NCI-H1436 (cell line): ENCODE measurements at regions not wholly inside any gene's neighbourhood (a gene's known extent, or its start where the extent isn't known, plus 50 kb on each side); places are given as distances from the start of the nearest gene placed in this dataset.
"Not testable (repeated sequence)": the region's sequence is repeated elsewhere in the genome, so short reads cannot be mapped to it uniquely, and the experiment has no call there.

Experiments
- DNase-seq: peaks from one replicate; lab custom pipeline; 2025; lab: John Stamatoyannopoulos, UW

DNA sequence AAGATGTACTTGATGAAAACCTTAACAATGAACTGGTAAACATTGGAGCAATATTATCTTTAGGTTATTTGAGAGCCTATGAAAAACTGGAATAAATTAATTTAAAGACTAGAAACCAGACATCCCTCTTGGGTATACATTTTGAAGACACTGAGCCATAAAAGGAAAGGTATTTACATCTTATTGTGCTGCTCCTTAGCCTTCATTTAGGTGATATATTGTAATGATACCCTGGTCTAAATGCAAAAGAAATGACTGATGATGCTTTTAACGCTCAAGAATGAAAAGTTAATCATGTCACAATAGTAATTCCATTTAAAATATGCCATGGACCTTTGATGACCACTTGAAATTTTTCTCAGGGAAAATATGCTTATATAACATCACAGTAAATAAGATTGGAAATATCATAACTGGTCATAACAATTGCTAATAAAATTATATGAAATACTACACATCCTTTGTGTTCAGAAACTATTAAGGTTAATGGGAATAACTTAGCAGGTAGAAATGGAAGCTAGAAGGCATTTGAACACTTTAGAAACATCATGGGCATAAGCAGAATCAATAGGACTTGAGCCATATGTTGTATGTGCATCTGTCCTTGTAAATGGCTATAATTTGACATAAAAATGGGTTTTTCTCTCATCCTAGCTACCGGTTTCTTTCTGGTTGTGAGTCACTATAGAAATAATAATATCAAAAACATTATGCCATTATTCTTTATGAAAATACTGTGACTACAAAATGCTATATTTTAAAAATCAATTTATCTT, 979.7 kb downstream of the RAPGEF2 start:
- DNase-seq = no peak

DNA sequence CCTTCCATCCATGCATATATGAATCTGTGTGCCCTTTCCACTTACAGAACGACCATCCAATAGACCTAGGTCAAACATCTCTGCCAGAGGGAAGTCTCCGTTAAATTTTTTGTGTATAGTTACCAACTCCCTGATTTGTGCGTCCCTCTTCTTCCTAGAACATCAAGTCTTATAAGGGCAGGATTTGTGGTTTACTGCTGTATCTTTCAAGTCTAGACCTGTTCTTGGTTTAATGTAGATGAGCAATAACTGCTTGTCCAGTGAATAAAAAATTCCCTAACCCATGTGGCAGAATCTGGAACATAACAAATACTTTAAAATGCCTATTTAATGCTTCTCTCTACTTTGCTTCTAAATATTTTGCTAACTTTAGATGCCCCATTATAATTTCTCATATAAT, 988.8 kb downstream of the RAPGEF2 start:
- DNase-seq = no peak

DNA sequence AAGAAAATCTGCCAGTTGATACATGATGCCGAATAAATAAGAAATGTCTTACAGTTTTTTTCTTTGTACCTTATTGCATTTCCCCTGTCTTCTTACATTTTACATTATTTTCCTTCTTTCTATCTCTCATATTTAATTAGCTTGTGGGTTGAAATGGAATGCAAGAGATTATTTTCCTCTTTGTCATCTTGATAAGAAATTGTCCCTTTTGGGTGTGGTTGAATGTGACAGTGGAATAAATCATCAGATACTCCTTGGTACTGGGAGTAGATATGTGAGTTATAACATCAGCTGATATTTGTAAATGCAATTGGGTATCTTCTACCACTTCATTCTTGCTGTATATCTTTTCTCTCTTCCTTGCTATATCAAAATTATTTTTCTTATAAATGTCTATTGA, 997.4 kb downstream of the RAPGEF2 start:
- DNase-seq = no peak

DNA sequence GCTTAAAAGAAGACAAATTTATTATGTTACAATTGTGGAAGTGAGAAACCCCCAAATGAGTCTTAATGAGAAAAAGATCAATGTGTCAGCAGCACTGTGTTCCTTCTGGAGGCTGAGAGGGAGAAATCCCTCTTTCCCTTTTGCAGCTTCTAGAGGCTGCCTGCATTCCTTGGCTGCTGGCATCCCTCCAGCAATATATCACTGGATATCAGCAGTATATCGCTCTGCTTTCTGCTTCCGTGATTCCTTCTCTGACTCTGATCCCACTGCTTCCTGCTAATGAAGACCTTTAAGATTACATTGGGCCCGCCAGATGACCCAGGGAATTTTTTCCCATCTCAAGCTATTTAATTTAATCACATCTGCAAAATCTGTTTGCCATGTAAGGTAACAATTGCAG, 1008.0 kb downstream of the RAPGEF2 start:
- DNase-seq = no peak

DNA sequence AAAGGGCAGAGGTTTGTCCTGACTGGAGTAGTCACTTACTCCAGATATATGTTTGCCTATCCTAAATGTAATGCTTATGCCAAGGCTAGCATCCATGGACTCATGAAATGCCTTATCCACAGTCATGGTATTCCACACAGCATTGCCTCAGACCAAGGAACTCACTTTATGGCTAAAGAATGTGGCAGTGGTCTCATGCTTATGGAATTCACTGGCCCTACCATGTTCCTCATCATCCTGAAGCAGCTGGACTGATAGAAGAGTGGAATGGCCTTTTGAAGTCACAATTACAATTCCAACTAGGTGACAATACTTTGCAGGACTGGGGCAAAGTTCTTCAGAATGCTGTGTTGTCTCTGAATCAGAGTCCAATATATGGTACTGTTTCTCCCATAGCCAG, 1014.8 kb downstream of the RAPGEF2 start:
- no peak for DNase-seq

DNA sequence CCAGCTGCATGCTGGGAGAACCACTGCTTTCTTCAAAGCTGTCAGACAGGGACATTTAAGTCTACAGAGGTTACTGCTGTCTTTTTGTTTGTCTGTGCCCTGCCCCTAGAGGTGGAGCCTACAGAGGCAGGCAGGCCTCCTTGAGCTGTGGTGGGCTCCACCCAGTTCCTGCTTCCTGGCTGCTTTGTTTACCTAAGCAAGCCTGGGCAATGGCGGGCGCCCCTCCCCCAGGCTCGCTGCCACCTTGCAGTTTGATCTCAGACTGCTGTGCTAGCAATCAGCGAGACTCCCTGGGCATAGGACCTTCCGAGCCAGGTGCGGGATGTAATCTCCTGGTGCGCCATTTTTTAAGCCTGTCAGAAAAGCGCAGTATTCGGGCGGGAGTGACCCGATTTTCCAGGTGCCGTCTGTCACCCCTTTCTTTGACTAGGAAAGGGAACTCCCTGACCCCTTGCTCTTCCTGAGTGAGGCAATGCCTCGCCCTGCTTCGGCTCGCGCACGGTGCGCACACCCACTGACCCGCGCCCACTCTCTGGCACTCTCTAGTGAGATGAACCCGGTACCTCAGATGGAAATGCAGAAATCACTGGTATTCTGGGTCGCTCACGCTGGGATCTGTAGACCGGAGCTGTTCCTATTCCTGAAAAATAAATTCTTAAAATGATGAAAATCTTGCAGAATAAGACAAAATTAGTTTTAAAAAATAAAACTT, 1022.9 kb downstream of the RAPGEF2 start:
- not testable (repeated sequence) for DNase-seq

DNA sequence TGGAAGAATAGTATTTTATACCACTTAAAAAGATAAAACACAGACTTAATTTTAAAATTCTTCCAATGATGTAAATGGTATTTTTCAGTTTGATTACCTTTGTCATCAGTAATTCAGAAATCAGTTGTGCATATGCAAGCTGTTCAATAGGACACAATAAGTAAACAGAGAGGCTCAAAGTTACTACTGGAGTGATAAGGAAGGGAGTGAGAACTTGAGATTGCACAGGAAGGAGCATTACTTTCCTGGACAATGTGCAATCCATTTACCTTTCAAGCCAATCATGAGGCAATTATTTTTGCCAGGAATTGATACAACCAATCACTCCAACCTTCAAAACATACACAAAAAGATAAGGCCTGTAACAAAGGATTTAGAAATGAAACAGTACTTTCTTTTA, 1024.3 kb downstream of the RAPGEF2 start:
- DNase-seq = no peak

DNA sequence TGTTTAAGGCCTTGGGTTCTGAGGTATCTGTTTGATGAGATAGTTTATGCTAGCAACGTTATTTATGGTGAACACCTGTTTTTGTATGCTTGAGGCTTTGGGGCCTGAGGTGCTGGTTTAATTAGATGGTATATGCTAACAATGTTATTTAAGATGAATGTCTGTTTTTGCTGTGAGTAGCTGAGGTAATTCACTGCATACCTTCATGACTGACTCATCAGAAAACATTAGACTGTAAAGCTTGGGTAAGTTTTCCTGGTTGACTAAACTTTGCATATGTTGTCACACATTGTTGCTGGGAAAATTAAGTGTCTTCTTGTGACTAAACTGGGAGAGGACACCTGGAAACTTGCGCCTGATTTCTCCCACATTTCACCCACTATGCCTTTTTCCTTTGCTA, 1026.6 kb downstream of the RAPGEF2 start:
- DNase-seq = no peak

DNA sequence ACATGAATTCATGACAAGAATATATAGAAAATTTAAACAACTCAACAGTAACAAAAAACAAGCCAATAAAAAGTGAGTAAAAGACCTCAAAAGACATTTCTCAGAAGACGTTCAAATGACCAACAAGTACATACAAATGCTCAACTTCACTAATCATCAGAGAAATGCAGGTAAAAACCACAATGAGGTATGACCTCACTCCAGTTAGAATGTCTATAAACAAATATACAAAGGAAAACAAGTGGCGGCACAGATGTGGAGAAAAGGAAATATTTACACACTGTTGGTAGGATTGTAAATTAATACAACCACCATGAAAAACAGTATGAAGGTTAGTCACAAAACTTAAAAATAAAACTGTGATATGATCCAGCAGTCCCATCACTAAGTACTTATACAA, 1033.1 kb downstream of the RAPGEF2 start:
- DNase-seq = no peak

DNA sequence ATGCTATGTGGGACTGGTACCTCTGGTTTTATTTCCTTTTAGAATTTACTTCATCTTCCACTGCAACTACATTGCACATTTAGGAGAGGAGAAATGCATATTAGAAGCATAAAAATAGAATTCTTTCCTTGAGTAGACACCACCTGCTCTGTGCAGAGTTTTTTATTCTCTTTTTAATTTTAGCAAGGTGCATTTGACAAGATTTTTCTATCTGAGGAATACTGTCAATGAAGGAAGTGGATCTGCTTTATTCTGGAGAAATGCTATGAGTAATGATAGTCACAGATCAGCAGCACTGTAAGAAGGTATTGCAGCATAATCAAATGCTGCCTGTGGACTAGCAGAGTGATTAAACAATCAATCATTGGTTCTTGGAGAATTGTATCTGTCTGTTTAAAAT, 1038.3 kb downstream of the RAPGEF2 start:
- no peak for DNase-seq

DNA sequence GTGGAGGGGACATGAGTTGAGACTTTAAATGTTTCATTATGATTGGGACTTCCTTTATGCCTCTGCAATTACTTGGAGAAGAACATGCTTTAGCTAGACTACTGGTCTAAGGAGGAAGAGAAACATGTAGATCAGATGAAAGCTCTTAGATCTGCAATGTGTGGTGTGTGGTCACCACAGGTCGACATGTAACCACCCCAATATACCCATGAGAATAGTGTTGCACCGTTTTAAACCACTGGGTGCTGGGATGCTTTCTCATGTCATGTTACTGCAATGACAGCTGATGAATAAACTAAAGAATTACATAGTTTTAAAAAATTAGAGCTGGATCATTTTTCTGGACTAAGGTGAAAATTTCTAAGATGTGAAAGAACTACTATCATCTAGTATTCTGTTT, 1039.7 kb downstream of the RAPGEF2 start:
- no peak for DNase-seq

DNA sequence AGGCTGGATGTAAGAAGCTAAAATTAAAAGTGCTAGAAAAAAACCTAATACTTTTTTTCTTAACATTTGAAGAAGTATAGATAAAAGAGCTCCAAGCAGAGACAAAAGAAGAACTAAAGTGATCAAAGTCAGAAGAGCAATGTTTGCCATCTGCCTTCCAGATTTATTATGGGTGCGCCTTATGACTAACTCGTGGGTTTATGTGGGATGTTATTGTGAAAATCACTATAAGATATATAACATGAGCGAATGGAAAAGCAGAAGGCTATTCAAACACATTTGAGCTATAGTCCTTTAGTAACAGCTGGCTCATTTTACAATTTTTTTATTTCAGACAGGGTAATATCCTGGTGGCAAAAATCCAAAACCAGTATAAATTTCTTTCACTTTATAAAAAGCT, 1040.7 kb downstream of the RAPGEF2 start:
- DNase-seq = no peak

DNA sequence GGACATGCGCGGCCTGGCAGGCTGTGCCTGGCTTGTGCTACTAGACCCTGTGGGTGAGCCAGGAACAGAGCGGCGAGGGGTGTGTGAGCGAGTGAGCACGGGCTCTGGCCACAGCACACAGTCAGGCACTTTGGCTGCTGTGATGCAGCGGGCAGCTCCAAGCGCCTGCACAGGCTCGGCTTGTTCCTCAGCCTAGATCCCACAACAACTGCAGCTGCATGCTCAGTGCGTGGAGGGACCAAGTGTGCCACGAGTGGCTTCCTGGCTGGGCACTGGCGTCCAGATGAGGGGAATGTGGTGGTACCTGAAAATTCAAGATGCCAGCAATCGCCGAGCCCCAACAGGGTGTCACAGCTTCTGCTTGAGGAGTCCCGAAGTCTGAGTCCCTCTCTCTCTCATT, 1056.6 kb downstream of the RAPGEF2 start:
- no peak for DNase-seq

DNA sequence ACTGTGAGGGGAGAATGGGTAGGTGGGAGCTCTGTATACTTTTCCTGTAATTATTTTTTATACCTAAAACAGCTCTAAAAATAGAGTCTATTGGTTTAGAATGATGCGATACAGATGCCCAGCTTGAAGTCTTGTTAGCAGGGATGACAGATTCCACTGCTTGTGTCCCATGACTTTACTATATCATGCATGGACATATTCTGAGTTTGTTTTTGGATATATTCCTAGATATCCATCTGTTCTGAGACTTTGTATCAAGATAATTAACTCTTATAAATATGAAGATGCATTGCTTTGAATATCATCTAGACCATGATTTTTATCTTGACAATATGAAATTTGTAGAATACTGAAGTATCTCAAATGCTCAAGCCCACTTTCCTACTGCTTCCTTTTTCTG, 1058.1 kb downstream of the RAPGEF2 start:
- no peak for DNase-seq

DNA sequence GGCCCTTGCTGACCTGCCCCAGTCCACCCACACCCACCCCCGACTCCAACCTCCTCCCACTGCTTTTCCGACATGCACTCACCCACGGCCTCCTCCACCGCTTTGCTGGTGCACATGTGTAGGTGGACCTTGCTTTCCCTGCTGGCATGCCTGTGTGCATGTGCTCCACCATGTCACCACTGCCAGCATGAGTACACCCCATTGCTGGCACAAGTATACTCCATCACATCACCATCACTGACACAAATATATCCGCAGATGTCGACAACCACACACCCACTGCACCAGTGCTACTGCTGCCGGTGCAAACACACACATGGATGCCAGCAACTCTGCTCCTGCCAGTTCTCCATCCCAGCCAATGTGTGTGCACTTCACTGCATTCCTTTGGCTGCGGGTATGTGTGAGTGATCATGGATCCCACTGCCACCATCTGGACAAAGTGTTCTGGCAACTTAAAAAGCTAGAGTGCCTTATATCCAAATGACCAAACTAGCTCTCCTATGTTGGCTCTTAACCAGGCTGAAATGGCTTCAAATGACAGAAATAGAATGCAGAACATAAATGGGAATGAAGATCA, 1072.3 kb downstream of the RAPGEF2 start:
- no peak for DNase-seq

DNA sequence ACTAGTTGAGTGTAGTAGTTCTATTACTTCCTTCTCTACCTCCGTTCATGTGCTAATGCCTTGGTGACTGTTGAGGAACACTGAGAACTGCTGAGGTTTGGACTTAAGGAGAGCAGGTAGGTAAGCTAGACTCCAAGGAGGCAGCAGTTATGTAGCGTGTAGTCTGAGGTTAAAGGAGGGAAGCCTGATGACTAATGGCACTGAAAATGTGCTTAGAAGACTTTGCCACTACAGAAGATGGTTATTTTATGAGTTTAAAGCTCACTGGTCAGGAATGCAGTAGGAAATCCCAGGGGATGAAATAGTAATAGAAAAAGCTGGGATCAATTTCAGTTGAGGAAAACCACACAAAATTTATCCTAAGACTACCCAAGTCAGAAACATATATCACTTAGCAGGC, 1077.3 kb downstream of the RAPGEF2 start:
- no peak for DNase-seq

DNA sequence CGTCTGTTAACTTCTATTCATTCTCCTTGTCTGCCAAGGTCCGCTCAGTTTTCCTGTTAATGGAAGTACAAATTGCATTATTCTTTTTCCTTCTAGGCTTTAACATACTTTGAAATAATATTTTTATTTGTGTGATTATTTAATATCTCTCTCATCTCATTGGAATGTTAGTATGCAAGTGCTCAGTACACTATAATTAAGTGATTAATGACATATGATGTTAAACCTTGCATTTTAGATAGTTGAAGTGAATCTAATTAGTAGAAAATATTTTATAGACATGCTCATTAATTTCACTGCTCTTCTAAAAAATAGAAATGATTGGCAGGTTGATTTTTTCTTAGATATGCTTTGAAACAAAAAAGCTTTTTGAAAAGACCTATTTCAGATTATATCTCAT, 1079.8 kb downstream of the RAPGEF2 start:
- DNase-seq = no peak

DNA sequence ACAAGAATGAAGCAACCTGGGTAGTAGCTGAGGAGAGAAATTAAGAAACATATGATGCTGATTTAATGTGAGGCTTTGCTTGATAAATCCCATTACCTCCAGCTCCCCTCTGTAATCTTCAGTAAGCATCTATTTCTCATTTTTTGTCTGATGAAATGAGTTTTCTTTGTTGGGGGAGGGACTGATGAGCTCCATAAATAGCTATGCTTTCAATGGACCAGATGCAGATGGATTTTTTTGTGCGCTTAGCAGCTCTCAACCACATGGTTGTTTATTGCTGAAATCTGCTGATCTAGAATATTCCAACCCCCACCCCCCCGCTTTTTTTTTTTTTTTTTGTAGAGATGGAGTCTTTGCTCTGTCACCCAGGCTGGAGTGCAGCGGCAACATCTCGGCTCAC, 1082.0 kb downstream of the RAPGEF2 start:
- DNase-seq = no peak

DNA sequence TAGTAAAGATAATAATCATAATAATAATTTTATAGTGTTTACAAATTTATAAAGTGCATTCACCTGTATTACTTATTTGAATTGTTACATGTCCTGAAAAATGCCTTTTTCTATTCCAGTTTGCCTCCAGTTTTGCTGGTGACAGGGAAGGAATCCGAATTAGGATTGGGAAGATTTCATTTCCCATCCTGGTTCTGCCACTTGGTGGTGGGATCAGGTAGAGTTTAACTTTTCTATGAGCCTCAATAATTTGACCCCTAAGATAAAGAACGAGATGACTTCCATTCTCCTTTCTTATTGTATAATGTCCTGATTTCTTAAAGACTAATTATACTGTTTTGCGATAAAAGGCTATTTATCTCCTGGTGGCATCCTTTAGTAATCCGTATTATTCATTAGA, 1090.9 kb downstream of the RAPGEF2 start:
- DNase-seq = no peak

DNA sequence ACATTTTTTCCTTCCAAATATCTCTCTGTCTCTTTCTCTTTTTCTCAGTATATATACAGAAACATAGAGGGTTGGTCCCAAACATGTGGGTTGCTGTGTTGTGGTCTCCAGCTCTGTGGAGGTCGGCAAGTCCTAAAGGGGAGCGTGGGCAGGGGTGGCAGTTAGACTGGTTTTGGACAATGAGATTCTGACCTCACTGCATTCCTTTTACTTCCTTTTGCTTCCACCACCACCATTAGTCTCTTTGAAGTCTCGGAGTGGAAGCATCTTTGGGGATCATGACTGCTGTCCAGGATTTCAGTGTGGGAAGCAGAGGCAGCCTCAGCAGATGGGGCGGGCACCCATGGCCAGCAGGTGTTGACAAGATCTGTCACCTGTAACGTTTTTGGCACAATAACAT, 1091.8 kb downstream of the RAPGEF2 start:
- no peak for DNase-seq

DNA sequence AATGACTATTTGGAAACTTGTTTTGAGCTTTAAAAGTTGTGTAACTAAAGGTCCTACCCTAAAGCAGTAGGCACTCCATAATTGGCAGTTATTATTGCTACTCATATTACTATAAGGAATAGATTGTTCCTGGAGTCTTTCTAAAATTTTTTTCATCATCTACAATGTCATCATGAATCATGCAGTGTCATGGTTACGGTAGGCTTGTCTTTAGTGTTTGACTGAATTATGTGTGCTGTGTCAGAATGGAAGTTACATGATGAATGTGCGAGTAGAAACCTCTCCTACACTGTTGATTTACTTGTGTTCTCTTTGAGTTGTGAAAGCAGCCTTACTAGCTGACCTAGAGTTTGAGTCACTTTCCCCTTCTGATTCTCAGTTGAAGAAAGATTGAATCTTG, 1099.9 kb downstream of the RAPGEF2 start:
- DNase-seq = no peak

DNA sequence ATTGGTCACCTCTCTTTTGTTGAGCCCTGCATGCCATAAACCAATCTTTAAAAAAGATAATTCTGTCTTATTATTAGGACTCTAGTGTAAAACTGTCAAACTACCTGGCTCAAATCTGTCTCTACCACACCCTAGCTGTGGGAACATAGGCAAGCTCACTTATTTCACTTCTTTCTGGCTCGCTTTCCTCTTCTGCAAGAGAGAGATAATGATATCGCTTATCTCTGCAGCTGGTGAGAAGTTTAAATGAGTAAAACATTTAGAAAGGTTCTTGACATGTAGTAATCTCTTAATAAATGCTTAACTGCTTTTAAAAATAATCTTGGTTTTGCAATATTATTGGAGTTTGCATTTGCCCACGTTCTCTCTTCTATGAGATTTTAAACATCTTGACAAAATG, 1109.2 kb downstream of the RAPGEF2 start:
- no peak for DNase-seq

DNA sequence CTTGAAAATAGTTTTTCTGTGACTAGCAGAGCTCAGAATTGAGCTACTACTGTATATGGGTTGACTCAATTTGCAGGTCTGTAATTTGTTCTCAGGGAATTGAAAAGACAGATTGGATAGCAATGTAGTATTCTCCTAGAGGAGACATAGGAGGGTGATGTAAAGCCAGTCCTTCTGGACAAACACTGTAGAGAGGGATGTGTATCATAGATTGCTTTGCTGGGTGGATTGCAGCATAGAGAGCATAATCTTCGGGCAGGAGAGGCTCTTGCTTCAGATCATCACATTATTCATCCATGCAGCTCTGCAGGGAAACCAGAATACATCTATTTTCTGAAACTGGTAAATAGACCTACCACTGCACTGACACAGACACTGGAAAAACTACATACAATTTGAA, 1110.5 kb downstream of the RAPGEF2 start:
- DNase-seq = no peak

DNA sequence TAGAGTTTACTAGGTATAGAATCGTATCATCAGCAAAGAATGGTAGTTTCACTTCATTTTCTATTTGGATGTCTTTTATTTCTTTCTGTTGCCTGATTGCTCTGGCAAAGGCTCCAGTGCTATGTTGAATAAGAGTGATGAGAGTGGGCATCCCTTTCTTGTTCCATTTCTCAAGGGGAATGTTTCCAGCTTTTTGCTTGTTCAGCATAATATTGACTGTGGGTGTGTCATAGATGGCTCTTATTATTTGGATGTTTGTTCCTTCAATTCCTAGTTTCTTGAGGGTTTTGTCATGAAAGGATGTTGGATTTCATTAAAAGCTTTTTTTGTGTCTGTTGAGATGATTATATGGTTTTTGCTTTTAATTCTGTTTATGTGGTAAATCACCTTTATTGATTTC, 1114.5 kb downstream of the RAPGEF2 start:
- DNase-seq = no peak
